ENCODE measurements at regions not wholly inside any gene's neighbourhood (a gene's known extent, or its start where the extent isn't known, plus 50 kb on each side); places are given as distances from the start of the nearest gene placed in this dataset.

- H3K4me2 ChIP-seq (replicated peaks; ENCODE audit: extremely low read depth, low read length, poor library complexity, severe bottlenecking): no peak overlapping the region
- Mint-ChIP-seq H3K9me3 (peaks cover 0 to 14% (median 5%) of the 10 kb centered on the region in 7 donors), H3K36me3 (no peaks in the 10 kb centered on the region), H3K27me3 (ENCODE audit: low read depth in 3 of 3) (peaks cover 0 to 7% (median 0%) of the 10 kb centered on the region in 3 donors), H3K4me3 (no peak overlapping the region), H3K4me1 (no peaks in the 10 kb centered on the region), H3K27ac (no peak overlapping the region)
- no peak overlapping the region for H3K27ac ChIP-seq (ENCODE audit: low read depth in 1 of 2, low read length in 2 of 2)
- H4K20me1 ChIP-seq (ENCODE audit: insufficient read depth, low read length): no peaks in the 10 kb centered on the region
- no peaks in the 10 kb centered on the region for H3K36me3 ChIP-seq (replicated peaks in 1 of 2; ENCODE audit: control insufficient read depth in 1 of 2, insufficient read depth in 2 of 2, low read length in 2 of 2)
- no peaks in the 10 kb centered on the region for H3K9me3 ChIP-seq (replicated peaks in 1 of 2; ENCODE audit: control insufficient read depth in 1 of 2, insufficient read depth in 1 of 2, low read length in 2 of 2)
- no CpG with 5 or more reads among the region's 8 CpGs for WGBS (ENCODE audit: insufficient coverage)
- H3K4me1 ChIP-seq (ENCODE audit: control insufficient read depth in 1 of 2, insufficient read depth in 2 of 2, low read length in 2 of 2): no peaks in the 10 kb centered on the region
- no peaks in the 10 kb centered on the region for H3K27me3 ChIP-seq (ENCODE audit: control insufficient read depth in 2 of 2, insufficient read depth in 2 of 2, low read length in 2 of 2)
- H3K9ac ChIP-seq (ENCODE audit: insufficient read depth, low read length, poor library complexity, severe bottlenecking): no peak overlapping the region
- H2AFZ ChIP-seq (ENCODE audit: insufficient read depth, low read depth, low read length, poor library complexity, severe bottlenecking): no peak overlapping the region
- no peaks in the 10 kb centered on the region for H3K79me2 ChIP-seq (ENCODE audit: insufficient read depth, low read length)
- DNase-seq: no peak
- intact Hi-C loops (cut with micrococcal nuclease): no loop called here
- TF ChIP-seq CTCF (IDR thresholded peaks at IDR 0.05): no peak
- no peak overlapping the region for H3K4me3 ChIP-seq (replicated peaks in 1 of 3; ENCODE audit: low read depth in 2 of 3, low read length in 3 of 3)
Observed at GRCh38 chr18:78309924-78310323, 669.7 kb upstream of the SALL3 start.

- no peak for TF ChIP-seq CTCF (IDR thresholded peaks at IDR 0.05)
- Histone ChIP-seq H2AFZ (ENCODE audit: insufficient read depth, low read depth, low read length, poor library complexity, severe bottlenecking) (no peak overlapping the region), H3K27ac (ENCODE audit: low read depth in 1 of 2, low read length in 2 of 2) (no peak overlapping the region), H3K9me3 (replicated peaks in 1 of 2; ENCODE audit: control insufficient read depth in 1 of 2, insufficient read depth in 1 of 2, low read length in 2 of 2) (no peaks in the 10 kb centered on the region), H3K9ac (ENCODE audit: insufficient read depth, low read length, poor library complexity, severe bottlenecking) (no peak overlapping the region), H3K27me3 (ENCODE audit: control insufficient read depth in 2 of 2, insufficient read depth in 2 of 2, low read length in 2 of 2) (no peaks in the 10 kb centered on the region), H3K4me3 (replicated peaks in 1 of 3; ENCODE audit: low read depth in 2 of 3, low read length in 3 of 3) (no peak overlapping the region), H3K4me1 (ENCODE audit: control insufficient read depth in 1 of 2, insufficient read depth in 2 of 2, low read length in 2 of 2) (no peaks in the 10 kb centered on the region), H3K79me2 (ENCODE audit: insufficient read depth, low read length) (no peaks in the 10 kb centered on the region), H3K4me2 (replicated peaks; ENCODE audit: extremely low read depth, low read length, poor library complexity, severe bottlenecking) (no peak overlapping the region), H4K20me1 (ENCODE audit: insufficient read depth, low read length) (no peaks in the 10 kb centered on the region), H3K36me3 (replicated peaks in 1 of 2; ENCODE audit: control insufficient read depth in 1 of 2, insufficient read depth in 2 of 2, low read length in 2 of 2) (no peaks in the 10 kb centered on the region)
- intact Hi-C loops (cut with micrococcal nuclease): no loop called here
- H3K27me3 Mint-ChIP-seq (ENCODE audit: low read depth in 3 of 3): peaks cover 0 to 2% (median 0%) of the 10 kb centered on the region in 3 donors
- no peaks in the 10 kb centered on the region for H3K36me3 Mint-ChIP-seq
- no peak for DNase-seq
- H3K4me1 Mint-ChIP-seq: no peaks in the 10 kb centered on the region
- WGBS (ENCODE audit: insufficient coverage): 92% methylated on average over 13 of the region's 15 CpGs
- no peak overlapping the region for H3K4me3 Mint-ChIP-seq
- peaks cover 0 to 5% (median 0%) of the 10 kb centered on the region in 7 donors for H3K9me3 Mint-ChIP-seq
- no peak overlapping the region for H3K27ac Mint-ChIP-seq
Observed at GRCh38 chr18:78319264-78319663, 660.4 kb upstream of the SALL3 start.
